ENCODE measurements at regions not wholly inside any gene's neighbourhood (a gene's known extent, or its start where the extent isn't known, plus 50 kb on each side); places are given as distances from the start of the nearest gene placed in this dataset.

GRCh38 chr2:223511168-223511567 is 91.0 kb downstream of the SCG2 start:
- DNase-seq (ENCODE audit: low spot score): no peak

DNA sequence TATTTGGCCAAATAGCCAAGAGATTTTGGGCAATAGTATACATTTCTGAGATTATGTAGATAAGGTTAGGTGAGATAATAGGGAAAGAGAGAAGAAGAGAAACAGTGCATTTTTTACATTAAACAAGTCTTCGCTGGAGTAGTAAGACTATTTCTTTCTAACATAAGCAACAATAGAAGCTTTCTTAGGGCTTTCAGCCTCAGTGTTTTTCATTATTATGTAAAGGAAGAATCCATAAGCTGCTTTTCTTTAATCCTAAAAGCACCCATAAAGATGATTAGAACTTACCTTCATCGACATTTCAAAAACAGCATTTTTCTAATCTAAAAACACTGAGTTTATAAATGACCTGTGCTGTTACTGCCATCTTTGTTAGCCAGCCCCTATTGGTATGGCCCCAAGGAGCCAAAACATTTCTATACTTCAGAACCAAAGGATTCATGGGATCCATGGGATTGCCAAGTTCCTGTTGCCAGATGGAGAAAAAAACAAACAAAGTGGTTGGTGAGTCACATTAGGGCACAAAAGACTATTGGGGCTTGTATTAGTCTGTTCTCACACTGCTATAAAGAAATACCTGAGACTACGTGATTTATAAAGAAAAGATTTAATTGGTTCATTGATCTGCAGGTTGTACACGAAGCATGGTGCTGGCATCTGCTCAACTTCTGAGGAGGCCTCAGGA is 88.2 kb downstream of the SCG2 start:
- no peak for FAIRE-seq
- no peak for DNase-seq (ENCODE audit: low spot score)

More at GRCh38 chr2:223511168-223511567, 91.0 kb downstream of the SCG2 start:
- FAIRE-seq: no peak

- DNase-seq (ENCODE audit: low spot score) (no peak), FAIRE-seq (no peak)
These were observed 82.7 kb downstream of the SCG2 start for GRCh38 chr2:223519471-223519870.

GRCh38 chr2:223522796-223523195 is 79.4 kb downstream of the SCG2 start:
- FAIRE-seq (no peak), DNase-seq (ENCODE audit: low spot score) (no peak)

- FAIRE-seq (no peak), DNase-seq (ENCODE audit: low spot score) (no peak)
These were observed 78.6 kb downstream of the SCG2 start for GRCh38 chr2:223523551-223524001.

- DNase-seq (ENCODE audit: low spot score) (no peak), FAIRE-seq (no peak)
These were observed 78.1 kb downstream of the SCG2 start for GRCh38 chr2:223524066-223524465.

DNA sequence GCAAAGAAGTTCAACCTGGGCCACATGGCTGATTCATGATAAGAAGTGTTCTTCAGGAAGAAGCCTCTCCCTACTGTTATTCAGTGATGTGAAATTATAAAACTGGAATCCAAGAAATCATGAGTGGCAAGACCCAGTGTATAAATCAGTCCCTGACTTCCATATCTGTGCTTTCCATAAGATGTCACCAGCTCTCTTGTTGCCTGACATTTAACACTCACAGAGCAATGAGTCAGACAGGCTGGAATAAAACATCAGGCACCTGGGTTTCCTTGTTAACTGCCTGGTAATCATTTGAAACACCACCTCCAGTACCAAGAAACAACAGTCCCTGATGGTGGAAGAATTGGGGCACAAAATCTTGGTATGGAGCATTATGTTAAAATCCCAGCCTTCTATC is 76.1 kb downstream of the SCG2 start:
- no peak for DNase-seq (ENCODE audit: low spot score)
- FAIRE-seq: no peak

GRCh38 chr2:223528036-223528435 is 74.1 kb downstream of the SCG2 start:
- FAIRE-seq (no peak), DNase-seq (ENCODE audit: low spot score) (no peak)

DNA sequence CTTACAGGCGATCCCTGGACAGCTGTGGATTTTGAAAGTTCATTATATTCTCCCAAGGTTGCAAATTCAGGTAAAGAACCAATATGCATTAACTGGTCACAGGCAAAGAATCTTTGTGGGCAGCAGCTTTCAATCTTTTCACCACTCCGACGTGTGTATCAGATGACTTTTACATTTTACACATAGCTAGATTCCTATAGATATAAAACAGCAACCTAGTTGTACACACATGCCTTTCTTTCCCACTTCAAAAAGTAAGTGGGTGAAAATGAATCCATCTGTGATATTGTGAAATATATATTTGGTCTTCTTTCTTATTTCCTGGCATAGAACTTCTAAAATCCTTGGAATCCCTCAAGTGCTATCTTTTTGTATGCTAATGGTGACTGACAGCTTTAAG is 72.5 kb downstream of the SCG2 start:
- DNase-seq (ENCODE audit: low spot score) (no peak), FAIRE-seq (no peak)

GRCh38 chr2:223530811-223531210 is 71.3 kb downstream of the SCG2 start:
- no peak for DNase-seq (ENCODE audit: low spot score)
- FAIRE-seq: no peak

GRCh38 chr2:223532161-223532560 is 70.0 kb downstream of the SCG2 start:
- DNase-seq (ENCODE audit: low spot score): no peak
- FAIRE-seq: no peak

DNA sequence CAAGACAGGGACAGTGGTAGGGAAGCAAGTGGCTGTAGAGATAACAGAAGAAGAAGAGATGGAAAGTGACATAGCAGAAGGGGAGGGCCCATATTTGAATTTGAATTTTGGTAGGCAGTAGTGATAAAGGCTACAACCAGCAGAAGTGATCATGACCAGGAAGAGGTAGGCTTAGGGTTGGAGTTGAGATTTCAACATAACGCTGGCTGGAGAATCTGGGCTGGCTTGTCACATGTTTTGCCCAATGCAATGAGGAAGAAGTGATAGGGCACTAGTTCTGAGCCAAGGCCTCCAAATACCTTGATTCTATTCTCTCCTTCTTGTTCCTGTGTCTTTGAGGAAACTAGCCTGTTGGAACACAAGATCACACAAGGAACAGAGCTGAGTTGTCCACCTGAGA is 69.4 kb downstream of the SCG2 start:
- FAIRE-seq (no peak), DNase-seq (ENCODE audit: low spot score) (no peak)

GRCh38 chr2:223536546-223536945 is 65.6 kb downstream of the SCG2 start:
- DNase-seq (ENCODE audit: low spot score) (no peak), FAIRE-seq (no peak)

GRCh38 chr2:223537115-223537514 is 65.0 kb downstream of the SCG2 start:
- FAIRE-seq: no peak
- no peak for DNase-seq (ENCODE audit: low spot score)

DNA sequence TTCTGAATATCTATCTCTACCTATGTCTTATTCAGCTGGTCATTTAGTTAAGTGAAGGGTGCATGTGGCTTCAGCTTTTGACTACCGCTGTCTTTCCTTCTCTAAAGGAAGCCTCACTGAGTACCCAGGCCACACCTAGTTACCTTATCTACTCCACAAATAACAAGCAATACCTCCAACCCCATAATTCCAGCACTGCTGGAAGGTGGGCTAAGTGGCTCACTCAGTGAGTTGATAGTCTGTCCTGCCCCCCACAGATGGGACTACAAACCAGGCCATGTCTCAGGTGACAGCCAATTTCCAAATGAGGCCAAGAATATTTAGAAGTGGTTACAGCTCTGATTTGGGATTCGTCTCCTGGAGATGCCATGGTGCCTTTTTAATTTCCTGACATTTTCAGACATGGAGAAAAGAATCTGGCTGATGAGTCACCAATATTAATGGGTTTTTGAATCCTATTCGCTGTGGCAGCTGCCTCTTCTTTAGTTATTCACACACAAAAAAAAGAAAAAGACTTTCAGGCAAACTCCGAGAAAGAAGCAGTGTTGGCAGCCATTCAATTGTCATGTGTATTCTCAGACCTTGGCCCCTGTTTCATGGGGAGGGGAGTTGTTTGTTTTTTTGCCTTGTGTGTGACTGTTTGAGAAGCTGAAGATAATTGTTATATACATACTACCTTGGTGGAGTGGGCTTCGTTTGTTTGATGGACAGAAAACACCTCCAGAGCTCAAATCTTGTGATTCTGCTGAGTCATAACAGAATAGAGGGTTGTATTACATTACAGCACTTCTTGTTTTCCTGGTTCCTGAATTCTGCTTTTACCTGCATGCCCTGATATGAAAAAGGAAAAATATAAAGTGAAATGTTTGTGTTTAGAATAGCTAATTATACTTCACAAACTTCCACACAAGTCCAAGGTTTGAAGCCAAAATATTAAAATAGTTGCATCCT is 64.2 kb downstream of the SCG2 start:
- FAIRE-seq: no peak
- no peak for DNase-seq (ENCODE audit: low spot score)

- no peak for DNase-seq (ENCODE audit: low spot score)
- FAIRE-seq: no peak
These were observed 63.2 kb downstream of the SCG2 start for GRCh38 chr2:223538920-223539440.

GRCh38 chr2:223541546-223541945 is 60.6 kb downstream of the SCG2 start:
- DNase-seq (ENCODE audit: low spot score) (no peak), FAIRE-seq (no peak)

DNA sequence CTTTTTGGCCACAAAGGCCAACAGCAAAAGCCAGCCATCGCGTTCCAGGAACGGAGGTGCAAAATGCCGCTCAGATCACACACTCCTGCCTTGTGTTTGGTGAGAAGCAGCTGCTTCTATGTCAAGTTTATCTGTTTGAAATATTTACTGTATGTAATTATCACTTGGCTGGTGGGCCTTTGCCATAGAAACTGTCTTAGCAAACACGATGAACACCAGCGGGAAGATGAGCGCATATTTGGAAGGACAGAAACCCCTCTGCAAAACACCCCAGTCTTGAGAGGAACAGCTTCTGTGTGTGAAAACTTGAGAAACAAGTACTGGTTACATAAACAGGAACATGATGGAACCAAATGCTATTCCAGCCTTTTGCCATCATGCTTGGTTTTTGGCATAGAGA is 59.7 kb downstream of the SCG2 start:
- DNase-seq (ENCODE audit: low spot score): no peak
- no peak for FAIRE-seq

DNA sequence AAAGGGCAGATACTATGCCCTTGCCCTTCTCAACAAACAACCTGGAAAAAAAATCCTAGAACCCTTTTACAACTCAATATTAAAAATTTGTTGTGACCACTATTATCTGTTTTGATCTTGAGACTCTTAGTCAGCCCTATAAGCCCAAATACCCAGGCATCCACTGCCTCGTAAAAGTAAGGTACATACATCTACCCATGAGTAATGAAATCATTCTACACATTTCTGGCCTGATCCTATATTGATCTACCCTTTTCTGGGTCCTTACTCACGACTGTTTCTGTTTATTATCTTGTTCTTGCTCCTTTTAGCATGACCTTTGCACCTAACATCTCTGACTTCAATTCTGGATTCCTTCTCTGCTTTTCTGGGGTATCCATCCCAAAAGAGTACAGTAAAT is 56.8 kb downstream of the SCG2 start:
- DNase-seq (ENCODE audit: low spot score) (no peak), FAIRE-seq (no peak)

DNA sequence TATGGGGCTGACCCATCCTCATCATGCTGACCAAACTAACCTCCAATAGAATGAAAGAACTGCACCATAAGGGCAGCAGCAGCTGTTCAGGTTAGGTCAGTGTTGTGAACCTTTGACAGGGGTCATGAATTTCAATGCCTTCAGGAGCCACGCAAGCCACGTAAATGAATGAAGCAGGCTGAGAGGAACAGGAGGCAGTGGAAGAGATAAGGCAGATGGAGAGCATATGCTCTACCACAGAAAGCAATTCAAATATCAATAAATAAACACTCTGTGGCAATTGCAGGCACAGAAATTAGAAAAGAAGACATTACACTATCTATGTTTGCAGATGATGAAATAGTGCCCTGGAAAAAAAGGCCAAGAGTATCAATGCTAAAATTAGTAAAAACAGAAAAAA is 56.3 kb downstream of the SCG2 start:
- no peak for DNase-seq (ENCODE audit: low spot score)
- FAIRE-seq: no peak

Data from RCC 7860 (cell line).